ENCODE measurements at regions not wholly inside any gene's neighbourhood (a gene's known extent, or its start where the extent isn't known, plus 50 kb on each side); places are given as distances from the start of the nearest gene placed in this dataset.

DNA sequence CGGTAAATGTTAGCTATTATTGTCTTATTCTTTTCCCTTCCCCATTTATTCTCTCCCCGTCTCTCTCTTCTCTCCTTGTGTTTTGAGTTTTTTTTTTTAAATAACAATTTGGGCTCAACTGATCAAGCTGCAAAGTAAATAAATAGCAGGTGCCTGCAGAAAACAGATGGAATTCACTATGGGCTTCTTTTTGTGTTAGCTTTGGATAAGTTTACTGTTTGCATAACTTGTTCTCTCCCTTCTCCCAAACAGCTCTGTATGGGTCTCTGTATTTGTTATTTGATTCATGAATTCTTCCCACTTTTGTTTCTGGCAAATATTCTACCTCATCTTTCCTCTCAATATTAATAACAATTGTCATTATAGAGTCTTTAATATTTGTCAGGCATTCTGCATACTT lies 111.8 kb upstream of the ASTN2 start:
- TF ChIP-seq, protein P1, sequence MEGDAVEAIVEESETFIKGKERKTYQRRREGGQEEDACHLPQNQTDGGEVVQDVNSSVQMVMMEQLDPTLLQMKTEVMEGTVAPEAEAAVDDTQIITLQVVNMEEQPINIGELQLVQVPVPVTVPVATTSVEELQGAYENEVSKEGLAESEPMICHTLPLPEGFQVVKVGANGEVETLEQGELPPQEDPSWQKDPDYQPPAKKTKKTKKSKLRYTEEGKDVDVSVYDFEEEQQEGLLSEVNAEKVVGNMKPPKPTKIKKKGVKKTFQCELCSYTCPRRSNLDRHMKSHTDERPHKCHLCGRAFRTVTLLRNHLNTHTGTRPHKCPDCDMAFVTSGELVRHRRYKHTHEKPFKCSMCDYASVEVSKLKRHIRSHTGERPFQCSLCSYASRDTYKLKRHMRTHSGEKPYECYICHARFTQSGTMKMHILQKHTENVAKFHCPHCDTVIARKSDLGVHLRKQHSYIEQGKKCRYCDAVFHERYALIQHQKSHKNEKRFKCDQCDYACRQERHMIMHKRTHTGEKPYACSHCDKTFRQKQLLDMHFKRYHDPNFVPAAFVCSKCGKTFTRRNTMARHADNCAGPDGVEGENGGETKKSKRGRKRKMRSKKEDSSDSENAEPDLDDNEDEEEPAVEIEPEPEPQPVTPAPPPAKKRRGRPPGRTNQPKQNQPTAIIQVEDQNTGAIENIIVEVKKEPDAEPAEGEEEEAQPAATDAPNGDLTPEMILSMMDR (IDR thresholded peaks at IDR 0.05): no peak
- TF ChIP-seq E2F6 (IDR thresholded peaks at IDR 0.05; ENCODE audit: borderline replicate concordance, low read depth): no peak
- TF ChIP-seq RAD21 (conservative IDR thresholded peaks at IDR 0.05 in 1 of 2, IDR thresholded peaks at IDR 0.05 in 1 of 2): no peak
- no peak for TF ChIP-seq RCOR1 (IDR thresholded peaks at IDR 0.05; ENCODE audit: low read depth, low read length)
- TF ChIP-seq POLR2A (IDR thresholded peaks at IDR 0.05; ENCODE audit: low read length): no peak
- no peak for TF ChIP-seq POLR2AphosphoS2 (conservative IDR thresholded peaks at IDR 0.05; ENCODE audit: low read length)
- TF ChIP-seq MAX (IDR thresholded peaks at IDR 0.05): no peak
- TF ChIP-seq MAFK (IDR thresholded peaks at IDR 0.05; ENCODE audit: partially characterized antibody): no peak
- TF ChIP-seq, protein P2, sequence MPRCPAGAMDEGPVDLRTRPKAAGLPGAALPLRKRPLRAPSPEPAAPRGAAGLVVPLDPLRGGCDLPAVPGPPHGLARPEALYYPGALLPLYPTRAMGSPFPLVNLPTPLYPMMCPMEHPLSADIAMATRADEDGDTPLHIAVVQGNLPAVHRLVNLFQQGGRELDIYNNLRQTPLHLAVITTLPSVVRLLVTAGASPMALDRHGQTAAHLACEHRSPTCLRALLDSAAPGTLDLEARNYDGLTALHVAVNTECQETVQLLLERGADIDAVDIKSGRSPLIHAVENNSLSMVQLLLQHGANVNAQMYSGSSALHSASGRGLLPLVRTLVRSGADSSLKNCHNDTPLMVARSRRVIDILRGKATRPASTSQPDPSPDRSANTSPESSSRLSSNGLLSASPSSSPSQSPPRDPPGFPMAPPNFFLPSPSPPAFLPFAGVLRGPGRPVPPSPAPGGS (IDR thresholded peaks at IDR 0.05): no peak
- TF ChIP-seq, protein P3, sequence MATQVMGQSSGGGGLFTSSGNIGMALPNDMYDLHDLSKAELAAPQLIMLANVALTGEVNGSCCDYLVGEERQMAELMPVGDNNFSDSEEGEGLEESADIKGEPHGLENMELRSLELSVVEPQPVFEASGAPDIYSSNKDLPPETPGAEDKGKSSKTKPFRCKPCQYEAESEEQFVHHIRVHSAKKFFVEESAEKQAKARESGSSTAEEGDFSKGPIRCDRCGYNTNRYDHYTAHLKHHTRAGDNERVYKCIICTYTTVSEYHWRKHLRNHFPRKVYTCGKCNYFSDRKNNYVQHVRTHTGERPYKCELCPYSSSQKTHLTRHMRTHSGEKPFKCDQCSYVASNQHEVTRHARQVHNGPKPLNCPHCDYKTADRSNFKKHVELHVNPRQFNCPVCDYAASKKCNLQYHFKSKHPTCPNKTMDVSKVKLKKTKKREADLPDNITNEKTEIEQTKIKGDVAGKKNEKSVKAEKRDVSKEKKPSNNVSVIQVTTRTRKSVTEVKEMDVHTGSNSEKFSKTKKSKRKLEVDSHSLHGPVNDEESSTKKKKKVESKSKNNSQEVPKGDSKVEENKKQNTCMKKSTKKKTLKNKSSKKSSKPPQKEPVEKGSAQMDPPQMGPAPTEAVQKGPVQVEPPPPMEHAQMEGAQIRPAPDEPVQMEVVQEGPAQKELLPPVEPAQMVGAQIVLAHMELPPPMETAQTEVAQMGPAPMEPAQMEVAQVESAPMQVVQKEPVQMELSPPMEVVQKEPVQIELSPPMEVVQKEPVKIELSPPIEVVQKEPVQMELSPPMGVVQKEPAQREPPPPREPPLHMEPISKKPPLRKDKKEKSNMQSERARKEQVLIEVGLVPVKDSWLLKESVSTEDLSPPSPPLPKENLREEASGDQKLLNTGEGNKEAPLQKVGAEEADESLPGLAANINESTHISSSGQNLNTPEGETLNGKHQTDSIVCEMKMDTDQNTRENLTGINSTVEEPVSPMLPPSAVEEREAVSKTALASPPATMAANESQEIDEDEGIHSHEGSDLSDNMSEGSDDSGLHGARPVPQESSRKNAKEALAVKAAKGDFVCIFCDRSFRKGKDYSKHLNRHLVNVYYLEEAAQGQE (IDR thresholded peaks at IDR 0.05): no peak
- TF ChIP-seq MYC (IDR thresholded peaks at IDR 0.05; ENCODE audit: borderline replicate concordance, low read length): no peak
- no peak for TF ChIP-seq CEBPB (IDR thresholded peaks at IDR 0.05)
- no peak for TF ChIP-seq HES2 (IDR thresholded peaks at IDR 0.05)
- no peak for TF ChIP-seq EP300 (IDR thresholded peaks at IDR 0.05)
